GM12872 (cell line): ENCODE measurements at regions not wholly inside any gene's neighbourhood (a gene's known extent, or its start where the extent isn't known, plus 50 kb on each side); places are given as distances from the start of the nearest gene placed in this dataset.

Experiments
- TF ChIP-seq, protein P1 (sequence below): IDR thresholded peaks from 3 replicates; pipeline ENCODE4 v1.5.1; 2011; ENCODE audit warnings: low read depth, mild to moderate bottlenecking, low read length, moderate library complexity; ENCODE audit not compliant: insufficient read depth

- TF ChIP-seq, protein P1, sequence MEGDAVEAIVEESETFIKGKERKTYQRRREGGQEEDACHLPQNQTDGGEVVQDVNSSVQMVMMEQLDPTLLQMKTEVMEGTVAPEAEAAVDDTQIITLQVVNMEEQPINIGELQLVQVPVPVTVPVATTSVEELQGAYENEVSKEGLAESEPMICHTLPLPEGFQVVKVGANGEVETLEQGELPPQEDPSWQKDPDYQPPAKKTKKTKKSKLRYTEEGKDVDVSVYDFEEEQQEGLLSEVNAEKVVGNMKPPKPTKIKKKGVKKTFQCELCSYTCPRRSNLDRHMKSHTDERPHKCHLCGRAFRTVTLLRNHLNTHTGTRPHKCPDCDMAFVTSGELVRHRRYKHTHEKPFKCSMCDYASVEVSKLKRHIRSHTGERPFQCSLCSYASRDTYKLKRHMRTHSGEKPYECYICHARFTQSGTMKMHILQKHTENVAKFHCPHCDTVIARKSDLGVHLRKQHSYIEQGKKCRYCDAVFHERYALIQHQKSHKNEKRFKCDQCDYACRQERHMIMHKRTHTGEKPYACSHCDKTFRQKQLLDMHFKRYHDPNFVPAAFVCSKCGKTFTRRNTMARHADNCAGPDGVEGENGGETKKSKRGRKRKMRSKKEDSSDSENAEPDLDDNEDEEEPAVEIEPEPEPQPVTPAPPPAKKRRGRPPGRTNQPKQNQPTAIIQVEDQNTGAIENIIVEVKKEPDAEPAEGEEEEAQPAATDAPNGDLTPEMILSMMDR = no peak
Observed at GRCh38 chr7:4629287-4629895, 52.7 kb upstream of the FOXK1 start.

DNA sequence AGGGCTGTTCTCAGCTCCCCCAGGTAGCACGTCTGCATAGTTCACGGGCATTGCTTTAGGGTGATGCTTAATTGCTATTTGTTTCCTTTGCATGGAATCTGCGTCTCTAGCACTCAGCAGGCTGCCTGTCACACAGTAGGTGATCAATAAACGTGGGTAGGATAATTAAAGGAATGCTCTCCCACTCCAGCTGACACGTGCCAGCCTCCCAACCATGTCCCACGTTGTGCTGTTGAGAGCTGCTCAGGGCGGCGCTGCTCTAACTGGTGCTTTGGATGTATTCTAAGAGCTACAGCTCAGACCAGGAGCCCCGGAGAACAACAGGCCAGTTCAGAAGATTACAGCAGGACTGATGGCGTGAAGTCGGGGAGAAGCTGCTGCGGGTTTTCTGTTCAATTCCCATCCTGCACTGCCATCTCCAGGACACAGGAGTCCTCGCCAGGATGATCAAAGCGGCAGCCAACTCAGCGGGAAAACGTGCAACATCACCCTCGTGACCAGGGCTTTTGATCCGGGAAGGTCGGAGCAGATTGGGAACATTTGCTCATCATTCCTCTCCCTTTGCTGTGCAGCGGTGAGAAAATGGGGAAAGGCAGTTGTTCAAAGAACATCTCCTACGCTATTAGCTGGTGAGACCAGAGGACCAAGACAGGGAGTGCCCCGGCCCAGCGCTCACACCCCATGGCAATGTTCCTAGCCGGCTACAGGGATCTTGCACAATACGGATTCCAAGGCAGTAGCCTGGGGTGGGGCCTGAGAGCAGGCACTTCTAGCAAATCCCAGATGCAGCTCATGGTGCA lies 50.5 kb upstream of the FOXK1 start:
- TF ChIP-seq, protein P1 = no peak
